ENCODE measurements at regions not wholly inside any gene's neighbourhood (a gene's known extent, or its start where the extent isn't known, plus 50 kb on each side); places are given as distances from the start of the nearest gene placed in this dataset.

- Histone ChIP-seq H3K4me1 (ENCODE audit: control insufficient read depth, insufficient read depth, low read length) (peaks cover 8% of the 10 kb centered on the region), H3K36me3 (ENCODE audit: control insufficient read depth, insufficient read depth, low read length) (no peaks in the 10 kb centered on the region), H3K27ac (ENCODE audit: low read length) (no peak overlapping the region), H3K9me3 (ENCODE audit: control insufficient read depth, insufficient read depth, low read length) (no peaks in the 10 kb centered on the region), H3K4me3 (ENCODE audit: low read length) (no peak overlapping the region), H3K27me3 (ENCODE audit: control insufficient read depth, insufficient read depth, low read length) (no peaks in the 10 kb centered on the region)
- Mint-ChIP-seq H3K4me1 (peaks cover 22 to 23% of the 10 kb centered on the region in 2 donors), H3K36me3 (no peaks in the 10 kb centered on the region), H3K27me3 (ENCODE audit: low read depth in 2 of 2) (peaks cover 43 to 76% of the 10 kb centered on the region in 2 donors), H3K9me3 (no peaks in the 10 kb centered on the region), H3K27ac (no peak overlapping the region), H3K4me3 (no peak overlapping the region)
- intact Hi-C loops (cut with micrococcal nuclease): no loop called here
- ATAC-seq (no peak), DNase-seq (no peak)
- 93% methylated on average over 1 of the region's 4 CpGs for WGBS (ENCODE audit: insufficient coverage)
- TF ChIP-seq CTCF (IDR thresholded peaks at IDR 0.05): no peak
These were observed 460.8 kb upstream of the CFAP20DC start for GRCh38 chr3:59510576-59510975.

- Mint-ChIP-seq H3K36me3 (no peaks in the 10 kb centered on the region), H3K4me1 (peaks cover 11 to 12% of the 10 kb centered on the region in 2 donors), H3K4me3 (no peak overlapping the region), H3K9me3 (no peaks in the 10 kb centered on the region), H3K27ac (no peak overlapping the region), H3K27me3 (ENCODE audit: low read depth in 2 of 2) (peaks cover 32 to 68% of the 10 kb centered on the region in 2 donors)
- Histone ChIP-seq H3K4me3 (ENCODE audit: low read length) (no peak overlapping the region), H3K36me3 (ENCODE audit: control insufficient read depth, insufficient read depth, low read length) (no peaks in the 10 kb centered on the region), H3K27me3 (ENCODE audit: control insufficient read depth, insufficient read depth, low read length) (no peaks in the 10 kb centered on the region), H3K9me3 (ENCODE audit: control insufficient read depth, insufficient read depth, low read length) (no peaks in the 10 kb centered on the region), H3K4me1 (ENCODE audit: control insufficient read depth, insufficient read depth, low read length) (peaks cover 5% of the 10 kb centered on the region), H3K27ac (ENCODE audit: low read length) (no peak overlapping the region)
- intact Hi-C loops (cut with micrococcal nuclease): no loop called here
- DNase-seq (no peak), ATAC-seq (no peak)
- WGBS (ENCODE audit: insufficient coverage): 84% methylated on average over 10 of the region's 10 CpGs
- TF ChIP-seq CTCF (IDR thresholded peaks at IDR 0.05): no peak
These were observed 458.4 kb upstream of the CFAP20DC start for GRCh38 chr3:59508273-59508672.

- H3K27ac ChIP-seq (ENCODE audit: low read length): no peak overlapping the region
- intact Hi-C loops (cut with micrococcal nuclease): no loop called here
- DNase-seq: no peak
- H3K27me3 Mint-ChIP-seq (ENCODE audit: low read depth in 2 of 2): peaks cover 22 to 47% of the 10 kb centered on the region in 2 donors
- no peak overlapping the region for H3K27ac Mint-ChIP-seq
- H3K9me3 Mint-ChIP-seq: no peaks in the 10 kb centered on the region
- H3K9me3 ChIP-seq (ENCODE audit: control insufficient read depth, insufficient read depth, low read length): no peaks in the 10 kb centered on the region
- ATAC-seq: no peak
- no peak overlapping the region for H3K4me3 ChIP-seq (ENCODE audit: low read length)
- no peaks in the 10 kb centered on the region for H3K36me3 ChIP-seq (ENCODE audit: control insufficient read depth, insufficient read depth, low read length)
- no peak overlapping the region for H3K4me3 Mint-ChIP-seq
- H3K36me3 Mint-ChIP-seq: no peaks in the 10 kb centered on the region
- H3K27me3 ChIP-seq (ENCODE audit: control insufficient read depth, insufficient read depth, low read length): no peaks in the 10 kb centered on the region
- H3K4me1 ChIP-seq (ENCODE audit: control insufficient read depth, insufficient read depth, low read length): no peaks in the 10 kb centered on the region
- H3K4me1 Mint-ChIP-seq: peaks cover under 1% of the 10 kb centered on the region in 2 donors
- 91% methylated on average over 5 of the region's 5 CpGs for WGBS (ENCODE audit: insufficient coverage)
- TF ChIP-seq CTCF (IDR thresholded peaks at IDR 0.05): no peak
These were observed 456.4 kb upstream of the CFAP20DC start for GRCh38 chr3:59506191-59506590.

- no peak overlapping the region for H3K4me3 Mint-ChIP-seq
- intact Hi-C loops (cut with micrococcal nuclease): no loop called here
These were observed 453.6 kb upstream of the CFAP20DC start for GRCh38 chr3:59503441-59503840.

More at GRCh38 chr3:59503441-59503840, 453.6 kb upstream of the CFAP20DC start:
- H3K4me3 ChIP-seq (ENCODE audit: low read length): no peak overlapping the region
- no peaks in the 10 kb centered on the region for H3K4me1 ChIP-seq (ENCODE audit: control insufficient read depth, insufficient read depth, low read length)
- DNase-seq (no peak), ATAC-seq (no peak)
- Mint-ChIP-seq H3K27ac (no peak overlapping the region), H3K27me3 (ENCODE audit: low read depth in 2 of 2) (peaks cover 5 to 21% of the 10 kb centered on the region in 2 donors), H3K4me1 (no peaks in the 10 kb centered on the region), H3K36me3 (no peaks in the 10 kb centered on the region), H3K9me3 (no peaks in the 10 kb centered on the region)
- no peak for TF ChIP-seq CTCF (IDR thresholded peaks at IDR 0.05)
- H3K36me3 ChIP-seq (ENCODE audit: control insufficient read depth, insufficient read depth, low read length): no peaks in the 10 kb centered on the region
- no peaks in the 10 kb centered on the region for H3K27me3 ChIP-seq (ENCODE audit: control insufficient read depth, insufficient read depth, low read length)
- H3K9me3 ChIP-seq (ENCODE audit: control insufficient read depth, insufficient read depth, low read length): no peaks in the 10 kb centered on the region
- 100% methylated on average over 3 of the region's 3 CpGs for WGBS (ENCODE audit: insufficient coverage)
- no peak overlapping the region for H3K27ac ChIP-seq (ENCODE audit: low read length)
